ENCODE measurements at regions not wholly inside any gene's neighbourhood (a gene's known extent, or its start where the extent isn't known, plus 50 kb on each side); places are given as distances from the start of the nearest gene placed in this dataset.

DNA sequence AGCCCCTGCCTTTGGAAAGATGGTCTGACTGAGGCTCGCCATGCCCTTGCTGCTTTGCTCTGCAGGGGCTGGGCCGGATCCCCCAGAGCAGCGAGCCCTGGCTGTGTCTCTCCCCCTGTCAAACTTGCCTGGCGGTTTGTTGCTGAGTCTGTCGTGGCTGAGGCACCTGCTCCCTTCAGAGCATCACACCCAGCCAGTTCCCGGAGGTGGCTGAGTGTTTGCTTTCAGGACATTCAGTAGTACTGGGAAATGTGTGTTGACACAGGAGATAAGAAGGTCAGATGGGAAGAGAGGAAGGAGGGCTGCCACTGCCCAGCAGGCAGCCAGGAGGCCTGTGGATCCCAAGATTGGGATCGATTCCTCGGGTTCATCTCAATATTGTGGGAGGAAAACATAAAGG is 62.9 kb downstream of the GADD45G start:
- Histone ChIP-seq H3F3A (replicated peaks; ENCODE audit: low read depth) (no peaks in the 10 kb centered on the region), H3K79me2 (replicated peaks; ENCODE audit: insufficient read depth) (no peaks in the 10 kb centered on the region), H3K36me3 (ENCODE audit: insufficient read depth) (no peaks in the 10 kb centered on the region), H3K4me2 (no peak overlapping the region), H3K4me3 (no peak overlapping the region), H4K20me1 (replicated peaks; ENCODE audit: insufficient read depth) (no peaks in the 10 kb centered on the region), H2AFZ (no peak overlapping the region), H3K27me3 (ENCODE audit: insufficient read depth) (no peaks in the 10 kb centered on the region), H3K4me1 (ENCODE audit: insufficient read depth) (no peaks in the 10 kb centered on the region), H3K9me2 (ENCODE audit: insufficient read depth) (0 out of 2 replicates have a peak, but pooled peaks cover 6% of the 10 kb centered on the region), H3K27ac (ENCODE audit: low read depth) (no peak overlapping the region)
- DNase-seq (ENCODE audit: low spot score) (no peak), ATAC-seq (no peak)
- TF ChIP-seq JUNB (IDR thresholded peaks at IDR 0.05; ENCODE audit: unreplicated experiment): no peak
- TF ChIP-seq POLR2AphosphoS5 (IDR thresholded peaks at IDR 0.05; ENCODE audit: low read depth): no peak
- TF ChIP-seq, protein P1, sequence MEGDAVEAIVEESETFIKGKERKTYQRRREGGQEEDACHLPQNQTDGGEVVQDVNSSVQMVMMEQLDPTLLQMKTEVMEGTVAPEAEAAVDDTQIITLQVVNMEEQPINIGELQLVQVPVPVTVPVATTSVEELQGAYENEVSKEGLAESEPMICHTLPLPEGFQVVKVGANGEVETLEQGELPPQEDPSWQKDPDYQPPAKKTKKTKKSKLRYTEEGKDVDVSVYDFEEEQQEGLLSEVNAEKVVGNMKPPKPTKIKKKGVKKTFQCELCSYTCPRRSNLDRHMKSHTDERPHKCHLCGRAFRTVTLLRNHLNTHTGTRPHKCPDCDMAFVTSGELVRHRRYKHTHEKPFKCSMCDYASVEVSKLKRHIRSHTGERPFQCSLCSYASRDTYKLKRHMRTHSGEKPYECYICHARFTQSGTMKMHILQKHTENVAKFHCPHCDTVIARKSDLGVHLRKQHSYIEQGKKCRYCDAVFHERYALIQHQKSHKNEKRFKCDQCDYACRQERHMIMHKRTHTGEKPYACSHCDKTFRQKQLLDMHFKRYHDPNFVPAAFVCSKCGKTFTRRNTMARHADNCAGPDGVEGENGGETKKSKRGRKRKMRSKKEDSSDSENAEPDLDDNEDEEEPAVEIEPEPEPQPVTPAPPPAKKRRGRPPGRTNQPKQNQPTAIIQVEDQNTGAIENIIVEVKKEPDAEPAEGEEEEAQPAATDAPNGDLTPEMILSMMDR (conservative IDR thresholded peaks at IDR 0.05; ENCODE audit: low read depth in 2 of 2): no peak
- no peak for TF ChIP-seq ZNF114 (CRISPR knock-in tag; IDR thresholded peaks at IDR 0.05)
- TF ChIP-seq, protein P2, sequence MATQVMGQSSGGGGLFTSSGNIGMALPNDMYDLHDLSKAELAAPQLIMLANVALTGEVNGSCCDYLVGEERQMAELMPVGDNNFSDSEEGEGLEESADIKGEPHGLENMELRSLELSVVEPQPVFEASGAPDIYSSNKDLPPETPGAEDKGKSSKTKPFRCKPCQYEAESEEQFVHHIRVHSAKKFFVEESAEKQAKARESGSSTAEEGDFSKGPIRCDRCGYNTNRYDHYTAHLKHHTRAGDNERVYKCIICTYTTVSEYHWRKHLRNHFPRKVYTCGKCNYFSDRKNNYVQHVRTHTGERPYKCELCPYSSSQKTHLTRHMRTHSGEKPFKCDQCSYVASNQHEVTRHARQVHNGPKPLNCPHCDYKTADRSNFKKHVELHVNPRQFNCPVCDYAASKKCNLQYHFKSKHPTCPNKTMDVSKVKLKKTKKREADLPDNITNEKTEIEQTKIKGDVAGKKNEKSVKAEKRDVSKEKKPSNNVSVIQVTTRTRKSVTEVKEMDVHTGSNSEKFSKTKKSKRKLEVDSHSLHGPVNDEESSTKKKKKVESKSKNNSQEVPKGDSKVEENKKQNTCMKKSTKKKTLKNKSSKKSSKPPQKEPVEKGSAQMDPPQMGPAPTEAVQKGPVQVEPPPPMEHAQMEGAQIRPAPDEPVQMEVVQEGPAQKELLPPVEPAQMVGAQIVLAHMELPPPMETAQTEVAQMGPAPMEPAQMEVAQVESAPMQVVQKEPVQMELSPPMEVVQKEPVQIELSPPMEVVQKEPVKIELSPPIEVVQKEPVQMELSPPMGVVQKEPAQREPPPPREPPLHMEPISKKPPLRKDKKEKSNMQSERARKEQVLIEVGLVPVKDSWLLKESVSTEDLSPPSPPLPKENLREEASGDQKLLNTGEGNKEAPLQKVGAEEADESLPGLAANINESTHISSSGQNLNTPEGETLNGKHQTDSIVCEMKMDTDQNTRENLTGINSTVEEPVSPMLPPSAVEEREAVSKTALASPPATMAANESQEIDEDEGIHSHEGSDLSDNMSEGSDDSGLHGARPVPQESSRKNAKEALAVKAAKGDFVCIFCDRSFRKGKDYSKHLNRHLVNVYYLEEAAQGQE (IDR thresholded peaks at IDR 0.05; ENCODE audit: unreplicated experiment): no peak
- H3K4me3 Mint-ChIP-seq: no peak overlapping the region
- peaks cover 8% of the 10 kb centered on the region for H3K27me3 Mint-ChIP-seq (ENCODE audit: insufficient read depth, low read depth, poor library complexity)
- H3K4me1 Mint-ChIP-seq: peaks cover 28% of the 10 kb centered on the region
- H3K36me3 Mint-ChIP-seq (ENCODE audit: low read depth): peaks cover 3% of the 10 kb centered on the region; the same call in 2 of the 3 replicates
- no peak overlapping the region for H3K27ac Mint-ChIP-seq
- peaks cover 8% of the 10 kb centered on the region; the same call in 2 of the 3 replicates for H3K9me3 Mint-ChIP-seq

DNA sequence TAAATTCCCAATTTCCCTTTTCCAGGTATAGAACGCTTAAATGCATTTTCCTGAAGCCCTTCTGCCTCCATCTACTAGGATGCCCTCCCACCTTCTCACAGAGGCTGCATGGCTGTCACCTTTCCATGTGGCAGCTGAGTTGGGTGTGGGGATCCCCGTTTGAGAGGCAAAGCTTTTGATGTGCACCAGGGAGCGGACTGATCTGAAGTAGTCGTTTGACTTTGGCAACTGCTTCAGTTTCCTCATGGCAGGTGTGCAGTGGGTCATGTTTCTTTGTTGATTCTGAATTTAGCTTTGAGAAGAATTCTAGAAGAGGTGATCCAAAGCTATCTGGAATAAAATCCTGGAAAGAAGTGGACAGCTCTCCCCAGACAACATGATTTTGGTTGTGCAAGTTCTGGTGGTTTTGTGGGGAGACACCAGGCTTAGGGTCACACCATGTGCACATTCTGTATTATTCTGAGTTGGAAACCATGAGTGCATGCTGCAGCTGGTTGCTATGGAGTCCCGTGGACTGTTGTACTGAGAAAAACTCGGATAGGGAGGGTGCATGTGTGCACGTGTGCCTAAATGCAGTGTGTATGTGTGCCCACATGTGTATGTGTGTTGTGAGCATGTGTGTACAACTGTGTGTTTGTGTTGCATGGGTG is 63.5 kb downstream of the GADD45G start:
- Histone ChIP-seq H3K4me1 (ENCODE audit: insufficient read depth) (no peaks in the 10 kb centered on the region), H3K4me3 (no peak overlapping the region), H3K27ac (ENCODE audit: low read depth) (no peak overlapping the region), H3K79me2 (replicated peaks; ENCODE audit: insufficient read depth) (no peaks in the 10 kb centered on the region), H3K36me3 (ENCODE audit: insufficient read depth) (no peaks in the 10 kb centered on the region), H3K27me3 (ENCODE audit: insufficient read depth) (no peaks in the 10 kb centered on the region), H4K20me1 (replicated peaks; ENCODE audit: insufficient read depth) (no peaks in the 10 kb centered on the region), H3K4me2 (no peak overlapping the region), H2AFZ (no peak overlapping the region), H3F3A (replicated peaks; ENCODE audit: low read depth) (no peaks in the 10 kb centered on the region), H3K9me2 (ENCODE audit: insufficient read depth) (0 out of 2 replicates have a peak, but pooled peaks cover 6% of the 10 kb centered on the region)
- ATAC-seq (no peak), DNase-seq (ENCODE audit: low spot score) (no peak)
- Mint-ChIP-seq H3K27me3 (ENCODE audit: insufficient read depth, low read depth, poor library complexity) (peaks cover 8% of the 10 kb centered on the region), H3K4me1 (peaks cover 28% of the 10 kb centered on the region), H3K27ac (no peak overlapping the region), H3K4me3 (no peak overlapping the region), H3K9me3 (peaks cover 8% of the 10 kb centered on the region; the same call in 2 of the 3 replicates), H3K36me3 (ENCODE audit: low read depth) (peaks cover 3% of the 10 kb centered on the region; the same call in 2 of the 3 replicates)
- TF ChIP-seq NANOG (IDR thresholded peaks at IDR 0.05; ENCODE audit: borderline replicate concordance): no peak
- TF ChIP-seq, protein P1 (conservative IDR thresholded peaks at IDR 0.05; ENCODE audit: low read depth in 2 of 2): no peak
- TF ChIP-seq EZH2phosphoT487 (IDR thresholded peaks at IDR 0.05; ENCODE audit: unreplicated experiment): no peak
- TF ChIP-seq POLR2AphosphoS5 (IDR thresholded peaks at IDR 0.05; ENCODE audit: low read depth): no peak
- no peak for TF ChIP-seq EZH2 (IDR thresholded peaks at IDR 0.05; ENCODE audit: low read depth, unreplicated experiment)
- TF ChIP-seq ZNF331 (CRISPR knock-in tag; IDR thresholded peaks at IDR 0.05; ENCODE audit: low read depth): no peak
- no peak for TF ChIP-seq CREB1 (CRISPR knock-in tag; IDR thresholded peaks at IDR 0.05; ENCODE audit: low read depth)

Measured in GM23338 (cell line).